ENCODE measurements at regions not wholly inside any gene's neighbourhood (a gene's known extent, or its start where the extent isn't known, plus 50 kb on each side); places are given as distances from the start of the nearest gene placed in this dataset.

DNA sequence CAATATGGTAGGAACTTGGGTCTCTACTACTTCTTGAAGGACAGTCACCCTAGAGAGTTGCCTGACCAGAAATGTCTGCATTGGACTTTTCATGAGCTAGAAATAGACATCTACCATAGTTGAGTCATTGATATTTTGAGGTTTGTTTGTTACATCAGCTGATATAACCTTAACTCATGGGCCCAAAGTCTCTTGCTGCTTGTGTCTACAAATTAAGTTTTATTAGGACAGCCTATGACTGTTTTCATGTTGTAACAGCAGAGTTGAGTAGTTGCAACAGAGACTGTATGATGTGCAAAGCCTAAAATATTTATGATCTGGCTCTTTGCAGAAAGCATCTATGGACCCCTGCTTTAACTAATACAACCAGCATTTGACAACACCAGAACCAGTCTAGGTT, 155.3 kb downstream of the MIAT start:
- TF ChIP-seq KDM4A (IDR thresholded peaks at IDR 0.05; ENCODE audit: low read depth, low read length, severe bottlenecking) (no peak), CHD2 (IDR thresholded peaks at IDR 0.05; ENCODE audit: low read length) (no peak), POLR2A (IDR thresholded peaks at IDR 0.05; ENCODE audit: control extremely low read depth in 1 of 2, low read depth in 2 of 2, low read length in 2 of 2) (no peak), POLR2AphosphoS5 (IDR thresholded peaks at IDR 0.05; ENCODE audit: low read depth, low read length) (no peak), EP300 (IDR thresholded peaks at IDR 0.05; ENCODE audit: borderline replicate concordance in 1 of 2, low read depth in 2 of 2, low read length in 2 of 2) (no peak), TAF1 (IDR thresholded peaks at IDR 0.05; ENCODE audit: low read depth, low read length) (no peak), JUND (IDR thresholded peaks at IDR 0.05; ENCODE audit: low read length) (no peak)
- TF ChIP-seq, protein P1, sequence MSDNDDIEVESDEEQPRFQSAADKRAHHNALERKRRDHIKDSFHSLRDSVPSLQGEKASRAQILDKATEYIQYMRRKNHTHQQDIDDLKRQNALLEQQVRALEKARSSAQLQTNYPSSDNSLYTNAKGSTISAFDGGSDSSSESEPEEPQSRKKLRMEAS (IDR thresholded peaks at IDR 0.05): no peak
- TF ChIP-seq, protein P2, sequence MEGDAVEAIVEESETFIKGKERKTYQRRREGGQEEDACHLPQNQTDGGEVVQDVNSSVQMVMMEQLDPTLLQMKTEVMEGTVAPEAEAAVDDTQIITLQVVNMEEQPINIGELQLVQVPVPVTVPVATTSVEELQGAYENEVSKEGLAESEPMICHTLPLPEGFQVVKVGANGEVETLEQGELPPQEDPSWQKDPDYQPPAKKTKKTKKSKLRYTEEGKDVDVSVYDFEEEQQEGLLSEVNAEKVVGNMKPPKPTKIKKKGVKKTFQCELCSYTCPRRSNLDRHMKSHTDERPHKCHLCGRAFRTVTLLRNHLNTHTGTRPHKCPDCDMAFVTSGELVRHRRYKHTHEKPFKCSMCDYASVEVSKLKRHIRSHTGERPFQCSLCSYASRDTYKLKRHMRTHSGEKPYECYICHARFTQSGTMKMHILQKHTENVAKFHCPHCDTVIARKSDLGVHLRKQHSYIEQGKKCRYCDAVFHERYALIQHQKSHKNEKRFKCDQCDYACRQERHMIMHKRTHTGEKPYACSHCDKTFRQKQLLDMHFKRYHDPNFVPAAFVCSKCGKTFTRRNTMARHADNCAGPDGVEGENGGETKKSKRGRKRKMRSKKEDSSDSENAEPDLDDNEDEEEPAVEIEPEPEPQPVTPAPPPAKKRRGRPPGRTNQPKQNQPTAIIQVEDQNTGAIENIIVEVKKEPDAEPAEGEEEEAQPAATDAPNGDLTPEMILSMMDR (IDR thresholded peaks at IDR 0.05; ENCODE audit: control extremely low read depth in 1 of 3, insufficient read depth in 1 of 3, low read depth in 1 of 3, low read length in 3 of 3): no peak

Measured in H1 (cell line).